GM19455 (cell line): ENCODE measurements at regions not wholly inside any gene's neighbourhood (a gene's known extent, or its start where the extent isn't known, plus 50 kb on each side); places are given as distances from the start of the nearest gene placed in this dataset.
"Not testable (repeated sequence)": the region's sequence is repeated elsewhere in the genome, so short reads cannot be mapped to it uniquely, and the experiment has no call there.

Source experiments
- ATAC-seq: cut with Tn5 transposase; IDR thresholded peaks from one replicate; pipeline ENCODE4 v1.9.1; 2021; ENCODE audit not compliant: unreplicated experiment

GRCh38 chr4:129852434-129852833 lies 756.5 kb downstream of the C4orf33 start:
- ATAC-seq: no peak

GRCh38 chr4:129853685-129854467 lies 757.9 kb downstream of the C4orf33 start:
- not testable (repeated sequence) for ATAC-seq

- ATAC-seq: no peak
Observed at GRCh38 chr4:129862461-129862860, 766.5 kb downstream of the C4orf33 start.

- no peak for ATAC-seq
Observed at GRCh38 chr4:129863206-129863605, 767.3 kb downstream of the C4orf33 start.

- ATAC-seq: no peak
Observed at GRCh38 chr4:129883996-129884395, 788.0 kb downstream of the C4orf33 start.

GRCh38 chr4:129897111-129897510 lies 801.2 kb downstream of the C4orf33 start:
- ATAC-seq: no peak

GRCh38 chr4:129899849-129900248 lies 803.9 kb downstream of the C4orf33 start:
- ATAC-seq: no peak

GRCh38 chr4:129900430-129900953 lies 804.5 kb downstream of the C4orf33 start:
- ATAC-seq: no peak

- ATAC-seq: no peak
Observed at GRCh38 chr4:129901205-129901604, 805.3 kb downstream of the C4orf33 start.

- ATAC-seq: no peak
Observed at GRCh38 chr4:129903861-129904260, 807.9 kb downstream of the C4orf33 start.

GRCh38 chr4:129905256-129905655 lies 809.3 kb downstream of the C4orf33 start:
- no peak for ATAC-seq

GRCh38 chr4:129908117-129908516 lies 812.2 kb downstream of the C4orf33 start:
- ATAC-seq: no peak

- ATAC-seq: no peak
Observed at GRCh38 chr4:129916991-129917390, 821.0 kb downstream of the C4orf33 start.

- ATAC-seq: no peak
Observed at GRCh38 chr4:129917651-129918050, 821.7 kb downstream of the C4orf33 start.

GRCh38 chr4:129926936-129927335 lies 831.0 kb downstream of the C4orf33 start:
- ATAC-seq: no peak

- no peak for ATAC-seq
Observed at GRCh38 chr4:129929052-129929451, 833.1 kb downstream of the C4orf33 start.

- no peak for ATAC-seq
Observed at GRCh38 chr4:129929984-129930383, 834.0 kb downstream of the C4orf33 start.

GRCh38 chr4:129950217-129950616 lies 854.3 kb downstream of the C4orf33 start:
- ATAC-seq: no peak

- ATAC-seq: no peak
Observed at GRCh38 chr4:129966175-129966574, 870.2 kb downstream of the C4orf33 start.

- no peak for ATAC-seq
Observed at GRCh38 chr4:129968366-129968765, 872.4 kb downstream of the C4orf33 start.

GRCh38 chr4:129968778-129969177 lies 872.8 kb downstream of the C4orf33 start:
- no peak for ATAC-seq

GRCh38 chr4:129970801-129971200 lies 874.8 kb downstream of the C4orf33 start:
- ATAC-seq: no peak

- ATAC-seq: no peak
Observed at GRCh38 chr4:129971419-129971818, 875.5 kb downstream of the C4orf33 start.
